ENCODE measurements at regions not wholly inside any gene's neighbourhood (a gene's known extent, or its start where the extent isn't known, plus 50 kb on each side); places are given as distances from the start of the nearest gene placed in this dataset.

DNA sequence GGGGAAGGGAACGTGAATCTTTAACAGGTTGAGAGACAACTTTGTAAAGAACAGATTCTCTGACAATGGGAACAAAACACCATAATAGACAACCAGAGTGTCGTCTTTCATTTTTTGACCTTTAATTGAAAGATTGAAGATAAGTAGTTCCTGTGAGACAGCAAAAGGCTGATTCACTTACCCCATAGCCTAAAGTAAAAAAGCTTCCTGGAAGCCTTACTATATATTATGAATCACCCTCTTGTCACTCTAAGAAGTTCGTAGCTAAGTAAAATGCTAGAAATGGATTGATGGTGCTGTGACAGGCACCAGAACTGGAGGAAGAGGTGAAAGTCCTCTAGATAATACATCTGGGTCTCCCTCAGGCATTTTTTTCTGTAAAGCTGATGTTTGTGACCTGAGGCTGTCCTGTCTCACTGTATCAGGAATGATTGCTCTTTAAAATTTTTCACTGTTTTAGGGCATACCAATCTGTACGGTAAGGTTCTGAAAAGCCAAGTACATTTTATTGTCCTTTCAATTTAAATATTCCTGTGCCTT is 824.6 kb upstream of the SEMA6D start:
- TF ChIP-seq, protein P1, sequence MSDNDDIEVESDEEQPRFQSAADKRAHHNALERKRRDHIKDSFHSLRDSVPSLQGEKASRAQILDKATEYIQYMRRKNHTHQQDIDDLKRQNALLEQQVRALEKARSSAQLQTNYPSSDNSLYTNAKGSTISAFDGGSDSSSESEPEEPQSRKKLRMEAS (IDR thresholded peaks at IDR 0.05), result no peak
- TF ChIP-seq TAF1 (IDR thresholded peaks at IDR 0.05; ENCODE audit: low read depth) (no peak), TCF12 (IDR thresholded peaks at IDR 0.05; ENCODE audit: low read depth) (no peak), YY1 (IDR thresholded peaks at IDR 0.05; ENCODE audit: low read depth) (no peak), FOXM1 (IDR thresholded peaks at IDR 0.05; ENCODE audit: borderline replicate concordance, low read depth) (no peak), RAD21 (IDR thresholded peaks at IDR 0.05; ENCODE audit: low read depth) (no peak), TEAD4 (IDR thresholded peaks at IDR 0.05) (no peak), NFIC (IDR thresholded peaks at IDR 0.05) (no peak), CEBPB (IDR thresholded peaks at IDR 0.05) (no peak), CREB1 (IDR thresholded peaks at IDR 0.05; ENCODE audit: low read depth) (no peak)
- TF ChIP-seq, protein P2, sequence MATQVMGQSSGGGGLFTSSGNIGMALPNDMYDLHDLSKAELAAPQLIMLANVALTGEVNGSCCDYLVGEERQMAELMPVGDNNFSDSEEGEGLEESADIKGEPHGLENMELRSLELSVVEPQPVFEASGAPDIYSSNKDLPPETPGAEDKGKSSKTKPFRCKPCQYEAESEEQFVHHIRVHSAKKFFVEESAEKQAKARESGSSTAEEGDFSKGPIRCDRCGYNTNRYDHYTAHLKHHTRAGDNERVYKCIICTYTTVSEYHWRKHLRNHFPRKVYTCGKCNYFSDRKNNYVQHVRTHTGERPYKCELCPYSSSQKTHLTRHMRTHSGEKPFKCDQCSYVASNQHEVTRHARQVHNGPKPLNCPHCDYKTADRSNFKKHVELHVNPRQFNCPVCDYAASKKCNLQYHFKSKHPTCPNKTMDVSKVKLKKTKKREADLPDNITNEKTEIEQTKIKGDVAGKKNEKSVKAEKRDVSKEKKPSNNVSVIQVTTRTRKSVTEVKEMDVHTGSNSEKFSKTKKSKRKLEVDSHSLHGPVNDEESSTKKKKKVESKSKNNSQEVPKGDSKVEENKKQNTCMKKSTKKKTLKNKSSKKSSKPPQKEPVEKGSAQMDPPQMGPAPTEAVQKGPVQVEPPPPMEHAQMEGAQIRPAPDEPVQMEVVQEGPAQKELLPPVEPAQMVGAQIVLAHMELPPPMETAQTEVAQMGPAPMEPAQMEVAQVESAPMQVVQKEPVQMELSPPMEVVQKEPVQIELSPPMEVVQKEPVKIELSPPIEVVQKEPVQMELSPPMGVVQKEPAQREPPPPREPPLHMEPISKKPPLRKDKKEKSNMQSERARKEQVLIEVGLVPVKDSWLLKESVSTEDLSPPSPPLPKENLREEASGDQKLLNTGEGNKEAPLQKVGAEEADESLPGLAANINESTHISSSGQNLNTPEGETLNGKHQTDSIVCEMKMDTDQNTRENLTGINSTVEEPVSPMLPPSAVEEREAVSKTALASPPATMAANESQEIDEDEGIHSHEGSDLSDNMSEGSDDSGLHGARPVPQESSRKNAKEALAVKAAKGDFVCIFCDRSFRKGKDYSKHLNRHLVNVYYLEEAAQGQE (IDR thresholded peaks at IDR 0.05; ENCODE audit: low read depth), result no peak
